Ishikawa (cell line): ENCODE measurements at regions not wholly inside any gene's neighbourhood (a gene's known extent, or its start where the extent isn't known, plus 50 kb on each side); places are given as distances from the start of the nearest gene placed in this dataset.

Experiments
- CEBPB ChIP-seq: IDR thresholded peaks from 2 replicates; pipeline ENCODE4 v1.6.1; 2012
- CREB1 ChIP-seq: IDR thresholded peaks from 2 replicates; pipeline ENCODE4 v1.6.1; 2012; ENCODE audit warnings: low read depth
- EGR1 ChIP-seq: IDR thresholded peaks from 2 replicates; pipeline ENCODE4 v1.6.1; 2012
- EP300 ChIP-seq: IDR thresholded peaks from 2 replicates; pipeline ENCODE4 v1.6.1; 2012; ENCODE audit warnings: borderline replicate concordance
- FOXM1 ChIP-seq: IDR thresholded peaks from 2 replicates; pipeline ENCODE4 v1.6.1; 2012; ENCODE audit warnings: low read depth, borderline replicate concordance
- MAX ChIP-seq: IDR thresholded peaks from 2 replicates; pipeline ENCODE4 v1.6.1; 2012
- NFIC ChIP-seq: IDR thresholded peaks from 2 replicates; pipeline ENCODE4 v1.6.1; 2012
- RAD21 ChIP-seq: IDR thresholded peaks from 2 replicates; pipeline ENCODE4 v1.6.1; 2012; ENCODE audit warnings: low read depth
- REST ChIP-seq: IDR thresholded peaks from 2 replicates; pipeline ENCODE4 v1.6.1; 2012; ENCODE audit warnings: low read depth, mild to moderate bottlenecking
- TAF1 ChIP-seq: IDR thresholded peaks from 2 replicates; pipeline ENCODE4 v1.6.1; 2012; ENCODE audit warnings: low read depth, mild to moderate bottlenecking
- TEAD4 ChIP-seq: IDR thresholded peaks from 2 replicates; pipeline ENCODE4 v1.6.1; 2012
- USF1 ChIP-seq: IDR thresholded peaks from 2 replicates; pipeline ENCODE4 v1.6.1; 2012
- YY1 ChIP-seq: IDR thresholded peaks from 2 replicates; pipeline ENCODE4 v1.6.1; 2012; ENCODE audit warnings: low read depth

GRCh38 chr13:95444006-95444730 lies 108.4 kb upstream of the CLDN10 start:
- TF ChIP-seq TAF1: no peak
- no peak for TF ChIP-seq MAX
- TF ChIP-seq REST: no peak
- no peak for TF ChIP-seq EP300
- TF ChIP-seq NFIC: no peak
- TF ChIP-seq CEBPB: no peak
- TF ChIP-seq EGR1: no peak
- no peak for TF ChIP-seq CREB1
- TF ChIP-seq RAD21: no peak
- TF ChIP-seq YY1: no peak
- no peak for TF ChIP-seq TEAD4
- no peak for TF ChIP-seq USF1
- no peak for TF ChIP-seq FOXM1
